Brain microvascular endothelial cell (primary cell): ENCODE measurements at regions not wholly inside any gene's neighbourhood (a gene's known extent, or its start where the extent isn't known, plus 50 kb on each side); places are given as distances from the start of the nearest gene placed in this dataset.

ENCODE experiments used
- DNase-seq: peaks from one replicate; pipeline ENCODE4 v3.0.0-alpha.2; 2020
- H3K27ac ChIP-seq: fragments of 250-450 bp; sonication (Bioruptor Pico); 2 replicates; pipeline ENCODE4 v1.5.1; 2020; ENCODE audit warnings: mild to moderate bottlenecking, moderate library complexity
- H3K27me3 ChIP-seq: fragments of 250-450 bp; sonication (Bioruptor Pico); replicated peaks from 2 replicates; pipeline ENCODE4 v1.5.1; 2020; ENCODE audit warnings: mild to moderate bottlenecking
- H3K36me3 ChIP-seq: fragments of 250-450 bp; sonication (Bioruptor Pico); replicated peaks from 2 replicates; pipeline ENCODE4 v1.5.1; 2020; ENCODE audit warnings: mild to moderate bottlenecking
- H3K4me3 ChIP-seq: 2 replicates; pipeline ENCODE4 v1.5.1; 2011; ENCODE audit warnings: low read depth, mild to moderate bottlenecking, control low read depth, low read length, moderate library complexity
- in situ Hi-C: cut with HindIII; loops from 2 replicates; pipeline ENCODE4 v1.10.0; 2017; ENCODE audit warnings: low sequenced_read_pairs, low pct_ligation_motif_present
- TF ChIP-seq, protein P1 (sequence below): IDR thresholded peaks from 2 replicates; pipeline ENCODE4 v1.5.1; 2011; ENCODE audit warnings: low read depth, mild to moderate bottlenecking, moderate library complexity, low read length, control low read depth, inconsistent platforms; ENCODE audit errors: missing control alignments

DNA sequence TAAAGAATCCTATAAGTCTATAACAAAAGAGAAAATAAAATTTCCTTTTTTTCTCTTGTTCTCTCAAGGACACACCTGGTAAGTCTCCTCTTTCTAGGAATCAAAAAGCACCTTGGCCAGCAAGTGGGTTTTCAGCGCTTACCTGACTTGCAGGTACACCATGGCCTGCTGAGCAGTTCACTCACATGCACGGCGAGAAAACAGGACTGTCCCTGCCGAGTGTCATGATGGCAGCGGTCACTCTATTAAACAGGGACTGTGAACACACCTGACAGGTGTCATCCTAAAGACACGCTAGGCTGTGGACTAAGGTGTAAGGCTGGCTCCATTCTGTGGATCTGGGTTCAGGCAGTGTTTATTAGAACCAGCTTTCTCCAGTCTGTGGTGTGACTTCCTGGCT lies 170.2 kb downstream of the TEX29 start:
- DNase-seq, result no peak
- in situ Hi-C loops, result no loop called here
- no peaks in the 10 kb centered on the region for H3K27me3 ChIP-seq
- no peak overlapping the region for H3K27ac ChIP-seq
- no peaks in the 10 kb centered on the region for H3K36me3 ChIP-seq
- TF ChIP-seq, protein P1, sequence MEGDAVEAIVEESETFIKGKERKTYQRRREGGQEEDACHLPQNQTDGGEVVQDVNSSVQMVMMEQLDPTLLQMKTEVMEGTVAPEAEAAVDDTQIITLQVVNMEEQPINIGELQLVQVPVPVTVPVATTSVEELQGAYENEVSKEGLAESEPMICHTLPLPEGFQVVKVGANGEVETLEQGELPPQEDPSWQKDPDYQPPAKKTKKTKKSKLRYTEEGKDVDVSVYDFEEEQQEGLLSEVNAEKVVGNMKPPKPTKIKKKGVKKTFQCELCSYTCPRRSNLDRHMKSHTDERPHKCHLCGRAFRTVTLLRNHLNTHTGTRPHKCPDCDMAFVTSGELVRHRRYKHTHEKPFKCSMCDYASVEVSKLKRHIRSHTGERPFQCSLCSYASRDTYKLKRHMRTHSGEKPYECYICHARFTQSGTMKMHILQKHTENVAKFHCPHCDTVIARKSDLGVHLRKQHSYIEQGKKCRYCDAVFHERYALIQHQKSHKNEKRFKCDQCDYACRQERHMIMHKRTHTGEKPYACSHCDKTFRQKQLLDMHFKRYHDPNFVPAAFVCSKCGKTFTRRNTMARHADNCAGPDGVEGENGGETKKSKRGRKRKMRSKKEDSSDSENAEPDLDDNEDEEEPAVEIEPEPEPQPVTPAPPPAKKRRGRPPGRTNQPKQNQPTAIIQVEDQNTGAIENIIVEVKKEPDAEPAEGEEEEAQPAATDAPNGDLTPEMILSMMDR, result no peak
- H3K4me3 ChIP-seq, result no peak overlapping the region

GRCh38 chr13:111491021-111491420 lies 170.6 kb downstream of the TEX29 start:
- DNase-seq, result no peak
- Histone ChIP-seq H3K4me3 (no peak overlapping the region), H3K36me3 (no peaks in the 10 kb centered on the region), H3K27me3 (no peaks in the 10 kb centered on the region), H3K27ac (no peak overlapping the region)
- TF ChIP-seq, protein P1, result no peak
- in situ Hi-C loops, result no loop called here

GRCh38 chr13:111491659-111492058 lies 171.2 kb downstream of the TEX29 start:
- TF ChIP-seq, protein P1, result no peak
- in situ Hi-C loops, result no loop called here
- no peaks in the 10 kb centered on the region for H3K27me3 ChIP-seq
- no peak overlapping the region for H3K27ac ChIP-seq
- no peaks in the 10 kb centered on the region for H3K36me3 ChIP-seq
- no peak overlapping the region for H3K4me3 ChIP-seq
- no peak for DNase-seq

DNA sequence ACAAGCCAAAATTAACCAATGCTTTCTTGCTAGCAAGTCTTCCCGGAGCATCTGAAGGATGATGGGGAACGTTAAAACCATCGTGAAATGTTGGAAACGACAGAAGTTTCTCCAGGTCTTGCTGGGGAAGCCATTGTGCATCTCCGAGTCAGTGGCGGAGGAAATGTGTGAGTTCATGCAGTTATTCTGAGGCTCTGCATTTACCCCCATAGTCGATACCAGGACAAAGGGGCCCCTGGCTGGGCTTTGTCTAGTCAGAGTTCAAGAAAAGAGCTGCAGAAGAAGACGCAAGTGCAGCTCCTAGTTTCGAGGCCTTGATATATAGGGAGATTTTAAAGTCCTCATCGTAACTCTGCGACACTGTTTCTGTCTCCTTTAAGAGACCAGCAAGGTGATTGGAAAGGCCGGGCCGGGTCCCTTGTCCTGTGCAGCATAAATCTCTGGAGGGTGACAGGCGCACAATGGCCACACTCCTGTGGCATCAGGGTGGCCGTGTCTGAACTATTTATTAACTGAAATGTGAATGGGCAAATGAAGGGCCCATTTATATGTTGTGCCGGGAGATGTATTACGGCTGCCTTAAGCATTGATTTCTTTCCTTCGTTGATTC lies 172.0 kb downstream of the TEX29 start:
- TF ChIP-seq, protein P1, result no peak
- in situ Hi-C loops, result no loop called here
- no peaks in the 10 kb centered on the region for H3K27me3 ChIP-seq
- no peak overlapping the region for H3K27ac ChIP-seq
- DNase-seq, result no peak
- no peak overlapping the region for H3K4me3 ChIP-seq
- no peaks in the 10 kb centered on the region for H3K36me3 ChIP-seq

- in situ Hi-C loops, result no loop called here
Measured at GRCh38 chr13:111492958-111493357, 172.5 kb downstream of the TEX29 start.

More at GRCh38 chr13:111492958-111493357, 172.5 kb downstream of the TEX29 start:
- Histone ChIP-seq H3K4me3 (no peak overlapping the region), H3K36me3 (no peaks in the 10 kb centered on the region), H3K27ac (no peak overlapping the region), H3K27me3 (no peaks in the 10 kb centered on the region)
- no peak for DNase-seq
- TF ChIP-seq, protein P1, result no peak
